ENCODE measurements at regions not wholly inside any gene's neighbourhood (a gene's known extent, or its start where the extent isn't known, plus 50 kb on each side); places are given as distances from the start of the nearest gene placed in this dataset.

DNA sequence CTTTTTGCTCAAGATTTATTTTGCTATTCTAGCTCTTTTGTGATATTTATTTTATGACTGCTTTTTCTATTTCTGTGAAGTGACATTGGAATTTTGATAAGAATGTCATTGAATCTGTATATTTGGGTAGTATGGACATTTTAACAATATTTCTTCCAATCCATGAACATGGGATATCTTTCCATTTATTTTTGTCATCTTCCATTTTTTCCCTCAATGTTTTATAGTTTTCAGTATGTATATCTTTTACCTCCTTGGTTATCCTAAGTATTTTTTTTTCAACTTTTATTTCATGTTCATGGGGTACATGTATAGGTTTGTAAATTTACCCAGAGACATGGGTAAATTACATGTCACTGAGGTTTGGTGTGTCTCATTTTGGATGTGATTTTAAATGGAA is 74.1 kb upstream of the PREP start:
- H3K27ac Mint-ChIP-seq = no peak overlapping the region
- H3K27me3 Mint-ChIP-seq = no peaks in the 10 kb centered on the region
- no peak for DNase-seq (ENCODE audit: low spot score, unreplicated experiment)
- H3K36me3 Mint-ChIP-seq (ENCODE audit: insufficient read depth) = peaks cover 4% of the 10 kb centered on the region
- TF ChIP-seq CTCF (IDR thresholded peaks at IDR 0.05; ENCODE audit: unreplicated experiment) = no peak
- no peak overlapping the region for H3K4me3 Mint-ChIP-seq (ENCODE audit: low read depth)
- no peaks in the 10 kb centered on the region for H3K4me1 Mint-ChIP-seq (ENCODE audit: low read depth)
- H3K9me3 Mint-ChIP-seq (ENCODE audit: low read depth) = peaks cover 18% of the 10 kb centered on the region

GRCh38 chr6:105474234-105474633 is 71.4 kb upstream of the PREP start:
- no peak overlapping the region for H3K27ac Mint-ChIP-seq
- TF ChIP-seq CTCF (IDR thresholded peaks at IDR 0.05; ENCODE audit: unreplicated experiment) = no peak
- peaks cover 18% of the 10 kb centered on the region for H3K9me3 Mint-ChIP-seq (ENCODE audit: low read depth)

DNA sequence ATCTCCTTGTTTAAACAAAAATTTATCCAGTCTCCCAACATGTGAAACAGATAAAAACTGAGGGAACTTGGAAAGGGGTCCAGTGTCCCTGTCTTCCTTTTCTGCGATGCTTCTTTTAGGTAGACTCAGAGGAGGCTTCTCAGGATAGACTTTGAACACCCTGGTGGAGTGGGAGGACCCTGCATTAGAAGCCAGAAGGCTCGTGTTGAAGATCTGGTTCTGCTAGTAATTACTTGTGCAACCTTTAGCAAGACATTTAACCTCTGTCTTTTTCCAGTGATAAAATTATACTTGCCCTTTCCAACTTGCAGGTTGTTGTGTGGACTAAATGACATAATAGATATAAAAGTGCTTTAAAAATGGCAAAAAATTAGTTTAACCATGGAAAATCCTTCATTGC is 67.1 kb upstream of the PREP start:
- Mint-ChIP-seq H3K4me3 (ENCODE audit: low read depth) (no peak overlapping the region), H3K27me3 (no peaks in the 10 kb centered on the region), H3K4me1 (ENCODE audit: low read depth) (peaks cover 8% of the 10 kb centered on the region), H3K9me3 (ENCODE audit: low read depth) (peaks cover 16% of the 10 kb centered on the region), H3K27ac (no peak overlapping the region), H3K36me3 (ENCODE audit: insufficient read depth) (peaks cover 6% of the 10 kb centered on the region)
- no peak for TF ChIP-seq CTCF (IDR thresholded peaks at IDR 0.05; ENCODE audit: unreplicated experiment)
- no peak for DNase-seq (ENCODE audit: low spot score, unreplicated experiment)

More at GRCh38 chr6:105474234-105474633, 71.4 kb upstream of the PREP start:
- Mint-ChIP-seq H3K4me3 (ENCODE audit: low read depth) (no peak overlapping the region), H3K27me3 (no peaks in the 10 kb centered on the region), H3K36me3 (ENCODE audit: insufficient read depth) (peaks cover 4% of the 10 kb centered on the region), H3K4me1 (ENCODE audit: low read depth) (peaks cover 8% of the 10 kb centered on the region)
- DNase-seq (ENCODE audit: low spot score, unreplicated experiment) = no peak

- H3K4me3 Mint-ChIP-seq (ENCODE audit: low read depth) = no peak overlapping the region
- peaks cover 7% of the 10 kb centered on the region for H3K36me3 Mint-ChIP-seq (ENCODE audit: insufficient read depth)
- DNase-seq (ENCODE audit: low spot score, unreplicated experiment) = no peak
- H3K9me3 Mint-ChIP-seq (ENCODE audit: low read depth) = peaks cover 23% of the 10 kb centered on the region
- peaks cover 8% of the 10 kb centered on the region for H3K4me1 Mint-ChIP-seq (ENCODE audit: low read depth)
- no peaks in the 10 kb centered on the region for H3K27me3 Mint-ChIP-seq
- H3K27ac Mint-ChIP-seq = no peak overlapping the region
- no peak for TF ChIP-seq CTCF (IDR thresholded peaks at IDR 0.05; ENCODE audit: unreplicated experiment)
Observed at GRCh38 chr6:105468850-105469249, 66.0 kb upstream of the PREP start.

- peaks cover 6% of the 10 kb centered on the region for H3K36me3 Mint-ChIP-seq (ENCODE audit: insufficient read depth)
- no peaks in the 10 kb centered on the region for H3K4me1 Mint-ChIP-seq (ENCODE audit: low read depth)
- H3K4me3 Mint-ChIP-seq (ENCODE audit: low read depth) = no peak overlapping the region
- TF ChIP-seq CTCF (IDR thresholded peaks at IDR 0.05; ENCODE audit: unreplicated experiment) = no peak
- no peak for DNase-seq (ENCODE audit: low spot score, unreplicated experiment)
- H3K27me3 Mint-ChIP-seq = no peaks in the 10 kb centered on the region
- peaks cover 16% of the 10 kb centered on the region for H3K9me3 Mint-ChIP-seq (ENCODE audit: low read depth)
- H3K27ac Mint-ChIP-seq = no peak overlapping the region
Observed at GRCh38 chr6:105460860-105461259, 58.0 kb upstream of the PREP start.
